HCT116 (cell line): ENCODE measurements at regions not wholly inside any gene's neighbourhood (a gene's known extent, or its start where the extent isn't known, plus 50 kb on each side); places are given as distances from the start of the nearest gene placed in this dataset.

ENCODE experiments used
- ATAC-seq: fragments of 200-7000 bp; cut with Tn5 transposase; 2 replicates; pipeline ENCODE4 v1.9.1; 2020; ENCODE audit warnings: mild to moderate bottlenecking, moderate library complexity
- BruUV-seq: library from RNA; stranded (reverse); fragments of 400-500 nt; replicated peaks from 2 replicates; lab custom pipeline; 2021; lab: Mats Ljungman, UMichigan
- CTCF ChIA-PET: fragments of 300-600 bp; sonication (Branson Sonifier 250); formaldehyde crosslinking; loops from one replicate; lab custom pipeline; 2021; ENCODE audit warnings: antibody characterized with exemption; lab: Charles Lee
- POLR2A ChIA-PET: fragments of 300-600, 350-600 bp; sonication (Branson Sonifier 250); formaldehyde crosslinking; loops from one replicate; lab custom pipeline; 2021; ENCODE audit warnings: antibody characterized with exemption; lab: Charles Lee
- RAD21 ChIA-PET, 2 experiments: fragments of 300-600 bp; sonication (Branson Sonifier 250); formaldehyde crosslinking; loops; one replicate each; lab custom pipeline; 2023; ENCODE audit warnings: low total read pairs in 2 of 2; ENCODE audit not compliant: uncharacterized antibody in 2 of 2, unreplicated experiment in 2 of 2, low non-redundant PET in 1 of 2; lab: Charles Lee
- DNase-seq: peaks from one replicate; pipeline ENCODE4 v3.0.0-alpha.2; 2010; ENCODE audit warnings: low read depth, low spot score
- H2AFZ ChIP-seq: fragments of 200-600 bp; shearing (Covaris generic), sonication (generic); 2 replicates; pipeline ENCODE4 v1.6.1; 2017; ENCODE audit warnings: low read depth, mixed run types, mixed read lengths, antibody characterized with exemption, low read length; ENCODE audit not compliant: poor library complexity, severe bottlenecking
- H3K27ac ChIP-seq: 2 replicates; pipeline ENCODE4 v1.5.1; 2012; ENCODE audit warnings: low read depth, low read length
- H3K27me3 ChIP-seq: fragments of 200-600 bp; sonication (generic); 2 replicates; pipeline ENCODE4 v1.6.1; 2016; ENCODE audit warnings: mixed run types, low read length, mixed read lengths; ENCODE audit not compliant: insufficient read depth
- H3K36me3 ChIP-seq, 2 experiments: fragments of 200-500 bp in 1 of 2; fragments of 200-600 bp in 1 of 2; sonication (Bioruptor generic) in 1 of 2; sonication (generic) in 1 of 2; 2 replicates each; pipeline versions ENCODE4 v1.5.1 to v1.6.1; 2014 to 2016; ENCODE audit warnings: low read length in 2 of 2, inconsistent platforms in 1 of 2, mixed read lengths in 1 of 2, mixed run types in 1 of 2; ENCODE audit not compliant: insufficient read depth in 2 of 2, control insufficient read depth in 1 of 2
- H3K4me1 ChIP-seq, 2 experiments: fragments of 200-600 bp in 1 of 2; sonication (generic) in 1 of 2; 2 replicates each; pipeline versions ENCODE4 v1.5.1 to v1.6.1; 2012 to 2017; ENCODE audit warnings: low read length in 2 of 2, inconsistent platforms in 1 of 2, mild to moderate bottlenecking in 1 of 2, mixed read lengths in 1 of 2, mixed run types in 1 of 2, moderate library complexity in 1 of 2; ENCODE audit not compliant: insufficient read depth in 2 of 2, control insufficient read depth in 1 of 2
- H3K4me2 ChIP-seq: fragments of 200-600 bp; sonication (generic); 2 replicates; pipeline ENCODE4 v1.6.1; 2017; ENCODE audit warnings: mixed run types, low read length, mixed read lengths
- H3K4me3 ChIP-seq, 2 experiments: fragments of 200-600 bp in 1 of 2; sonication (generic) in 1 of 2; replicated peaks in 1 of 2; 2 replicates each; pipeline ENCODE4 v1.5.1; 2011 to 2016; ENCODE audit warnings: low read length in 2 of 2, control low read depth in 1 of 2, low read depth in 1 of 2, mild to moderate bottlenecking in 1 of 2, mixed read lengths in 1 of 2, mixed run types in 1 of 2
- H3K79me2 ChIP-seq: fragments of 200-600 bp; sonication (generic); 2 replicates; pipeline ENCODE4 v1.6.1; 2017; ENCODE audit warnings: mild to moderate bottlenecking, mixed run types, low read length, moderate library complexity, mixed read lengths; ENCODE audit not compliant: insufficient read depth
- H3K9ac ChIP-seq: fragments of 200-600 bp; sonication (generic); 2 replicates; pipeline ENCODE4 v1.6.1; 2016; ENCODE audit warnings: low read length, mixed read lengths
- H3K9me2 ChIP-seq: fragments of 200-600 bp; sonication (generic), shearing (Covaris generic); 2 replicates; pipeline ENCODE4 v1.6.1; 2017; ENCODE audit warnings: mixed run types, mild to moderate bottlenecking, moderate library complexity; ENCODE audit not compliant: insufficient read depth
- H3K9me3 ChIP-seq, 2 experiments: fragments of 200-500 bp in 1 of 2; fragments of 200-600 bp in 1 of 2; sonication (Bioruptor generic) in 1 of 2; sonication (generic) in 1 of 2; 2 replicates each; pipeline ENCODE4 v1.6.1; 2014 to 2017; ENCODE audit warnings: low read length in 2 of 2, mixed read lengths in 2 of 2, inconsistent platforms in 1 of 2, low read depth in 1 of 2, mild to moderate bottlenecking in 1 of 2, mixed run types in 1 of 2, moderate library complexity in 1 of 2; ENCODE audit not compliant: control insufficient read depth in 1 of 2, insufficient read depth in 1 of 2
- H4K20me1 ChIP-seq: fragments of 200-600 bp; sonication (generic), shearing (Covaris generic); 2 replicates; pipeline ENCODE4 v1.6.1; 2017; ENCODE audit warnings: mixed run types, mild to moderate bottlenecking, moderate library complexity; ENCODE audit not compliant: insufficient read depth
- CBX3 ChIP-seq: IDR thresholded peaks from 2 replicates; pipeline ENCODE4 v1.6.1; 2012; ENCODE audit warnings: low read depth
- CEBPB ChIP-seq: IDR thresholded peaks from 2 replicates; pipeline ENCODE4 v1.6.1; 2012; ENCODE audit warnings: low read depth
- EGR1 ChIP-seq: IDR thresholded peaks from 2 replicates; pipeline ENCODE4 v1.6.1; 2012; ENCODE audit warnings: low read depth
- ELF1 ChIP-seq: IDR thresholded peaks from 2 replicates; pipeline ENCODE4 v1.6.1; 2012; ENCODE audit warnings: low read depth, borderline replicate concordance
- JUND ChIP-seq: IDR thresholded peaks from 2 replicates; pipeline ENCODE4 v1.6.1; 2012
- POLR2A ChIP-seq: IDR thresholded peaks from 2 replicates; pipeline ENCODE4 v1.7.0; 2011; ENCODE audit warnings: borderline replicate concordance; ENCODE audit not compliant: insufficient read depth, insufficient read length; ENCODE audit errors: extremely low read depth
- RAD21 ChIP-seq: IDR thresholded peaks from 2 replicates; pipeline ENCODE4 v1.6.1; 2012; ENCODE audit warnings: low read depth, mild to moderate bottlenecking
- SIN3A ChIP-seq: IDR thresholded peaks from 2 replicates; pipeline ENCODE4 v1.6.1; 2012; ENCODE audit warnings: low read depth
- SP1 ChIP-seq: IDR thresholded peaks from 2 replicates; pipeline ENCODE4 v1.6.1; 2012; ENCODE audit warnings: low read depth
- SRF ChIP-seq: IDR thresholded peaks from 2 replicates; pipeline ENCODE4 v1.6.1; 2012; ENCODE audit warnings: low read depth
- TCF7L2 ChIP-seq: IDR thresholded peaks from 2 replicates; pipeline ENCODE4 v1.7.0; 2011; ENCODE audit warnings: borderline replicate concordance, inconsistent platforms; ENCODE audit not compliant: insufficient read depth, insufficient read length; ENCODE audit errors: extremely low read depth
- YY1 ChIP-seq: IDR thresholded peaks from 2 replicates; pipeline ENCODE4 v1.6.1; 2011; ENCODE audit warnings: low read length, low read depth, moderate library complexity, mild to moderate bottlenecking; ENCODE audit not compliant: insufficient replicate concordance; ENCODE audit errors: extremely low read depth
- ZBTB33 ChIP-seq: IDR thresholded peaks from 2 replicates; pipeline ENCODE4 v1.6.1; 2011; ENCODE audit warnings: mild to moderate bottlenecking, low read length, moderate library complexity; ENCODE audit not compliant: insufficient replicate concordance; ENCODE audit errors: extremely low read depth
- ZFX ChIP-seq: fragments of 450-650 bp; IDR thresholded peaks from 2 replicates; pipeline ENCODE4 v1.6.1; 2017
- ZNF274 ChIP-seq: fragments of 200-500 bp; sonication (Bioruptor generic); IDR thresholded peaks from 2 replicates; pipeline ENCODE4 v1.6.1; 2014; ENCODE audit warnings: mild to moderate bottlenecking, low read depth, low read length, inconsistent platforms
- intact Hi-C: fragments of 100-400 bp; cut with micrococcal nuclease; formaldehyde crosslinking; loops from 2 replicates; pipeline ENCODE4 v1.10.0; 2022
- TF ChIP-seq, protein P1 (sequence below): IDR thresholded peaks from 2 replicates; pipeline ENCODE4 v1.6.1; 2012

DNA sequence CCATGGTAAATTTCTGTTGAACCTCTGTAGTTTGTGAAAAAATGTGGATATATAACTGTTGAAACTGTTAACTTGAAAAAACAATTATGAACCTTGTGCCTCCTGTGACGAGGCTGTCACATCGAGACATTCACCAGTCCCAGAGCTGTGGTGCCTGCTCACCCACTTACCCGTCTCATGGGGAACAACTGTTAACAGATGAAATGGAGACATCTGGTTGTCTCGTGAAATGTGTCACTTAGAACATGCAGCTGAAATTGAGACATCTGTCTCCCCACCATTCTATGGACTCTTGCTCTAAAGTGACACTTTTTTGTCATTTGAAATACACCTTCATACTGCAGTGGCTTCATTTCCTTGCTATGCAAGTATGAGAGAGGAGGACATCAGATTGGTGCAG lies 240.6 kb downstream of the GXYLT1 start:
- H3K27me3 ChIP-seq: no peaks in the 10 kb centered on the region
- no peak overlapping the region for H3K4me2 ChIP-seq
- no peaks in the 10 kb centered on the region for H4K20me1 ChIP-seq
- H3K4me1 ChIP-seq: no peaks in the 10 kb centered on the region
- intact Hi-C loops: no loop called here
- BruUV-seq: no TSS peak
- no peak for TF ChIP-seq CBX3
- no peak for TF ChIP-seq JUND
- TF ChIP-seq ELF1: no peak
- TF ChIP-seq SP1: no peak
- TF ChIP-seq, protein P1, sequence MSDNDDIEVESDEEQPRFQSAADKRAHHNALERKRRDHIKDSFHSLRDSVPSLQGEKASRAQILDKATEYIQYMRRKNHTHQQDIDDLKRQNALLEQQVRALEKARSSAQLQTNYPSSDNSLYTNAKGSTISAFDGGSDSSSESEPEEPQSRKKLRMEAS: no peak
- no peak for TF ChIP-seq SRF
- no peak for TF ChIP-seq ZBTB33
- no peak for TF ChIP-seq POLR2A
- no peak for TF ChIP-seq CEBPB
- no peak for TF ChIP-seq TCF7L2
- TF ChIP-seq ZFX: no peak
- TF ChIP-seq SIN3A: no peak
- no peak for TF ChIP-seq EGR1
- no peak for TF ChIP-seq ZNF274
- TF ChIP-seq YY1: no peak
- TF ChIP-seq RAD21: no peak
- POLR2A ChIA-PET: no interaction called here
- no peak overlapping the region for H2AFZ ChIP-seq
- CTCF ChIA-PET: no interaction called here
- no peak overlapping the region for H3K27ac ChIP-seq
- no peaks in the 10 kb centered on the region for H3K36me3 ChIP-seq
- H3K4me3 ChIP-seq: no peak overlapping the region
- RAD21 ChIA-PET: no interaction called here
- H3K9ac ChIP-seq: no peak overlapping the region
- H3K9me3 ChIP-seq: no peaks in the 10 kb centered on the region
- no peak for ATAC-seq
- H3K9me2 ChIP-seq: no peaks in the 10 kb centered on the region
- H3K79me2 ChIP-seq: no peaks in the 10 kb centered on the region
- no peak for DNase-seq
